ENCODE measurements at regions not wholly inside any gene's neighbourhood (a gene's known extent, or its start where the extent isn't known, plus 50 kb on each side); places are given as distances from the start of the nearest gene placed in this dataset.

- Mint-ChIP-seq H3K4me3 (ENCODE audit: unreplicated experiment) (no peak overlapping the region), H3K36me3 (ENCODE audit: low read depth, unreplicated experiment) (no peaks in the 10 kb centered on the region), H3K4me1 (ENCODE audit: low read depth, unreplicated experiment) (peaks cover 7% of the 10 kb centered on the region), H3K27ac (ENCODE audit: unreplicated experiment) (no peak overlapping the region), H3K27me3 (ENCODE audit: low read depth, unreplicated experiment) (peaks cover 13% of the 10 kb centered on the region), H3K9me3 (ENCODE audit: unreplicated experiment) (peaks cover 4% of the 10 kb centered on the region)
- no peaks in the 10 kb centered on the region for H4K20me1 ChIP-seq (ENCODE audit: insufficient read depth, low read length)
- no peaks in the 10 kb centered on the region for H3K9me3 ChIP-seq (ENCODE audit: insufficient read depth, low read depth, low read length)
- no peak overlapping the region for H3K9ac ChIP-seq (ENCODE audit: low read length)
- no peaks in the 10 kb centered on the region for H3K27me3 ChIP-seq (ENCODE audit: insufficient read depth, low read length)
- H3K4me2 ChIP-seq (ENCODE audit: low read length): no peak overlapping the region
- no peak overlapping the region for H3K4me3 ChIP-seq (ENCODE audit: insufficient read depth, low read depth, low read length)
- H3K79me2 ChIP-seq (ENCODE audit: insufficient read depth, low read length): no peaks in the 10 kb centered on the region
- H3K4me1 ChIP-seq (ENCODE audit: insufficient read depth, low read length): no peaks in the 10 kb centered on the region
- H3K36me3 ChIP-seq (ENCODE audit: insufficient read depth, low read length): no peaks in the 10 kb centered on the region
- FAIRE-seq (no peak), DNase-seq (ENCODE audit: low read depth) (no peak)
- TF ChIP-seq EZH2 (IDR thresholded peaks at IDR 0.05; ENCODE audit: insufficient read depth, low read length) (no peak), CTCF (IDR thresholded peaks at IDR 0.05; ENCODE audit: insufficient read depth, low read depth, low read length) (no peak)
- no peak overlapping the region for H2AFZ ChIP-seq (ENCODE audit: low read depth, low read length)
- H3K27ac ChIP-seq (ENCODE audit: low read depth, low read length): no peak overlapping the region
Measured at GRCh38 chr10:8352171-8353075, 297.9 kb downstream of the GATA3 start.

- H3K79me2 ChIP-seq (ENCODE audit: insufficient read depth, low read length): no peaks in the 10 kb centered on the region
- no peaks in the 10 kb centered on the region for H4K20me1 ChIP-seq (ENCODE audit: insufficient read depth, low read length)
- no peaks in the 10 kb centered on the region for H3K27me3 ChIP-seq (ENCODE audit: insufficient read depth, low read length)
- DNase-seq (ENCODE audit: low read depth): no peak
- Mint-ChIP-seq H3K27ac (ENCODE audit: unreplicated experiment) (no peak overlapping the region), H3K27me3 (ENCODE audit: low read depth, unreplicated experiment) (peaks cover 10% of the 10 kb centered on the region), H3K9me3 (ENCODE audit: unreplicated experiment) (peaks cover 4% of the 10 kb centered on the region), H3K4me1 (ENCODE audit: low read depth, unreplicated experiment) (no peaks in the 10 kb centered on the region), H3K4me3 (ENCODE audit: unreplicated experiment) (peak overlapping the region; percentile 28), H3K36me3 (ENCODE audit: low read depth, unreplicated experiment) (no peaks in the 10 kb centered on the region)
- no peak overlapping the region for H2AFZ ChIP-seq (ENCODE audit: low read depth, low read length)
- FAIRE-seq: no peak
- no peak overlapping the region for H3K9ac ChIP-seq (ENCODE audit: low read length)
- no peaks in the 10 kb centered on the region for H3K9me3 ChIP-seq (ENCODE audit: insufficient read depth, low read depth, low read length)
- H3K4me1 ChIP-seq (ENCODE audit: insufficient read depth, low read length): peaks cover 3% of the 10 kb centered on the region
- TF ChIP-seq EZH2 (IDR thresholded peaks at IDR 0.05; ENCODE audit: insufficient read depth, low read length) (no peak), CTCF (IDR thresholded peaks at IDR 0.05; ENCODE audit: insufficient read depth, low read depth, low read length) (no peak)
- H3K36me3 ChIP-seq (ENCODE audit: insufficient read depth, low read length): no peaks in the 10 kb centered on the region
- H3K4me3 ChIP-seq (ENCODE audit: insufficient read depth, low read depth, low read length): no peak overlapping the region
- H3K27ac ChIP-seq (ENCODE audit: low read depth, low read length): no peak overlapping the region
- no peak overlapping the region for H3K4me2 ChIP-seq (ENCODE audit: low read length)
Measured at GRCh38 chr10:8356283-8356682, 301.8 kb downstream of the GATA3 start.

- no peak for DNase-seq (ENCODE audit: low read depth)
- no peak for FAIRE-seq
- H3K4me1 ChIP-seq (ENCODE audit: insufficient read depth, low read length): peaks cover 7% of the 10 kb centered on the region
- Mint-ChIP-seq H3K36me3 (ENCODE audit: low read depth, unreplicated experiment) (no peaks in the 10 kb centered on the region), H3K27me3 (ENCODE audit: low read depth, unreplicated experiment) (peaks cover 13% of the 10 kb centered on the region), H3K27ac (ENCODE audit: unreplicated experiment) (no peak overlapping the region), H3K9me3 (ENCODE audit: unreplicated experiment) (peaks cover 4% of the 10 kb centered on the region), H3K4me1 (ENCODE audit: low read depth, unreplicated experiment) (peaks cover 2% of the 10 kb centered on the region), H3K4me3 (ENCODE audit: unreplicated experiment) (no peak overlapping the region)
- H3K27me3 ChIP-seq (ENCODE audit: insufficient read depth, low read length): no peaks in the 10 kb centered on the region
- no peaks in the 10 kb centered on the region for H3K9me3 ChIP-seq (ENCODE audit: insufficient read depth, low read depth, low read length)
- no peaks in the 10 kb centered on the region for H3K36me3 ChIP-seq (ENCODE audit: insufficient read depth, low read length)
- no peak overlapping the region for H3K4me2 ChIP-seq (ENCODE audit: low read length)
- no peaks in the 10 kb centered on the region for H4K20me1 ChIP-seq (ENCODE audit: insufficient read depth, low read length)
- no peak overlapping the region for H3K9ac ChIP-seq (ENCODE audit: low read length)
- no peak overlapping the region for H3K27ac ChIP-seq (ENCODE audit: low read depth, low read length)
- TF ChIP-seq CTCF (IDR thresholded peaks at IDR 0.05; ENCODE audit: insufficient read depth, low read depth, low read length) (no peak), EZH2 (IDR thresholded peaks at IDR 0.05; ENCODE audit: insufficient read depth, low read length) (no peak)
- H3K79me2 ChIP-seq (ENCODE audit: insufficient read depth, low read length): no peaks in the 10 kb centered on the region
- no peak overlapping the region for H3K4me3 ChIP-seq (ENCODE audit: insufficient read depth, low read depth, low read length)
- H2AFZ ChIP-seq (ENCODE audit: low read depth, low read length): no peak overlapping the region
Measured at GRCh38 chr10:8359467-8359866, 305.0 kb downstream of the GATA3 start.
